ENCODE measurements at regions not wholly inside any gene's neighbourhood (a gene's known extent, or its start where the extent isn't known, plus 50 kb on each side); places are given as distances from the start of the nearest gene placed in this dataset.

GRCh38 chr4:149296503-149296902 lies 519.1 kb downstream of the IQCM start:
- Histone ChIP-seq H3K9ac (ENCODE audit: low read depth, low read length) (no peak overlapping the region), H3K36me3 (ENCODE audit: insufficient read depth, low read length) (no peaks in the 10 kb centered on the region), H3K27me3 (ENCODE audit: insufficient read depth, low read length) (no peaks in the 10 kb centered on the region), H3K4me3 (ENCODE audit: low read length) (no peak overlapping the region), H3K27ac (ENCODE audit: low read depth, low read length) (no peak overlapping the region), H3K4me1 (ENCODE audit: insufficient read depth, low read length) (no peaks in the 10 kb centered on the region), H3K9me3 (ENCODE audit: insufficient read depth, low read depth, low read length) (no peaks in the 10 kb centered on the region)
- WGBS: 89% methylated on average over 1 of the region's 1 CpG

GRCh38 chr4:149296084-149296483 lies 519.6 kb downstream of the IQCM start:
- Histone ChIP-seq H3K36me3 (ENCODE audit: insufficient read depth, low read length) (no peaks in the 10 kb centered on the region), H3K27me3 (ENCODE audit: insufficient read depth, low read length) (no peaks in the 10 kb centered on the region), H3K4me3 (ENCODE audit: low read length) (no peak overlapping the region), H3K4me1 (ENCODE audit: insufficient read depth, low read length) (no peaks in the 10 kb centered on the region), H3K9me3 (ENCODE audit: insufficient read depth, low read depth, low read length) (no peaks in the 10 kb centered on the region), H3K9ac (ENCODE audit: low read depth, low read length) (no peak overlapping the region), H3K27ac (ENCODE audit: low read depth, low read length) (no peak overlapping the region)
- WGBS: 83% methylated on average over 1 of the region's 1 CpG

GRCh38 chr4:149294601-149295000 lies 521.0 kb downstream of the IQCM start:
- H3K36me3 ChIP-seq (ENCODE audit: insufficient read depth, low read length): no peaks in the 10 kb centered on the region
- 93% methylated on average over 1 of the region's 1 CpG for WGBS
- H3K27ac ChIP-seq (ENCODE audit: low read depth, low read length): no peak overlapping the region
- no peaks in the 10 kb centered on the region for H3K27me3 ChIP-seq (ENCODE audit: insufficient read depth, low read length)
- no peak overlapping the region for H3K9ac ChIP-seq (ENCODE audit: low read depth, low read length)
- no peaks in the 10 kb centered on the region for H3K9me3 ChIP-seq (ENCODE audit: insufficient read depth, low read depth, low read length)
- H3K4me3 ChIP-seq (ENCODE audit: low read length): no peak overlapping the region
- H3K4me1 ChIP-seq (ENCODE audit: insufficient read depth, low read length): no peaks in the 10 kb centered on the region

GRCh38 chr4:149293046-149293649 lies 522.5 kb downstream of the IQCM start:
- H3K9ac ChIP-seq (ENCODE audit: low read depth, low read length): no peak overlapping the region
- no peaks in the 10 kb centered on the region for H3K27me3 ChIP-seq (ENCODE audit: insufficient read depth, low read length)
- WGBS: 92% methylated on average over 1 of the region's 1 CpG
- H3K36me3 ChIP-seq (ENCODE audit: insufficient read depth, low read length): no peaks in the 10 kb centered on the region
- H3K4me1 ChIP-seq (ENCODE audit: insufficient read depth, low read length): no peaks in the 10 kb centered on the region
- no peak overlapping the region for H3K27ac ChIP-seq (ENCODE audit: low read depth, low read length)
- no peak overlapping the region for H3K4me3 ChIP-seq (ENCODE audit: low read length)
- H3K9me3 ChIP-seq (ENCODE audit: insufficient read depth, low read depth, low read length): no peaks in the 10 kb centered on the region

GRCh38 chr4:149292425-149293007 lies 523.1 kb downstream of the IQCM start:
- no peaks in the 10 kb centered on the region for H3K36me3 ChIP-seq (ENCODE audit: insufficient read depth, low read length)
- H3K27me3 ChIP-seq (ENCODE audit: insufficient read depth, low read length): no peaks in the 10 kb centered on the region
- WGBS: 100% methylated on average over 1 of the region's 1 CpG
- H3K4me3 ChIP-seq (ENCODE audit: low read length): no peak overlapping the region
- H3K9me3 ChIP-seq (ENCODE audit: insufficient read depth, low read depth, low read length): no peaks in the 10 kb centered on the region
- no peak overlapping the region for H3K27ac ChIP-seq (ENCODE audit: low read depth, low read length)
- no peak overlapping the region for H3K9ac ChIP-seq (ENCODE audit: low read depth, low read length)
- H3K4me1 ChIP-seq (ENCODE audit: insufficient read depth, low read length): no peaks in the 10 kb centered on the region

- Histone ChIP-seq H3K36me3 (ENCODE audit: insufficient read depth, low read length) (no peaks in the 10 kb centered on the region), H3K9me3 (ENCODE audit: insufficient read depth, low read depth, low read length) (no peaks in the 10 kb centered on the region), H3K4me1 (ENCODE audit: insufficient read depth, low read length) (no peaks in the 10 kb centered on the region), H3K9ac (ENCODE audit: low read depth, low read length) (no peak overlapping the region), H3K4me3 (ENCODE audit: low read length) (no peak overlapping the region), H3K27ac (ENCODE audit: low read depth, low read length) (no peak overlapping the region), H3K27me3 (ENCODE audit: insufficient read depth, low read length) (no peaks in the 10 kb centered on the region)
- 89% methylated on average over 1 of the region's 1 CpG for WGBS
These were observed 524.2 kb downstream of the IQCM start for GRCh38 chr4:149291463-149291862.

GRCh38 chr4:149280806-149281205 lies 534.8 kb downstream of the IQCM start:
- Histone ChIP-seq H3K36me3 (ENCODE audit: insufficient read depth, low read length) (no peaks in the 10 kb centered on the region), H3K27me3 (ENCODE audit: insufficient read depth, low read length) (no peaks in the 10 kb centered on the region), H3K4me1 (ENCODE audit: insufficient read depth, low read length) (no peaks in the 10 kb centered on the region), H3K27ac (ENCODE audit: low read depth, low read length) (no peak overlapping the region), H3K4me3 (ENCODE audit: low read length) (no peak overlapping the region), H3K9ac (ENCODE audit: low read depth, low read length) (no peak overlapping the region), H3K9me3 (ENCODE audit: insufficient read depth, low read depth, low read length) (no peaks in the 10 kb centered on the region)
- 96% methylated on average over 2 of the region's 3 CpGs for WGBS

GRCh38 chr4:149279776-149280175 lies 535.9 kb downstream of the IQCM start:
- no peak overlapping the region for H3K4me3 ChIP-seq (ENCODE audit: low read length)
- 85% methylated on average over 4 of the region's 4 CpGs for WGBS
- no peaks in the 10 kb centered on the region for H3K27me3 ChIP-seq (ENCODE audit: insufficient read depth, low read length)
- no peaks in the 10 kb centered on the region for H3K36me3 ChIP-seq (ENCODE audit: insufficient read depth, low read length)
- no peaks in the 10 kb centered on the region for H3K9me3 ChIP-seq (ENCODE audit: insufficient read depth, low read depth, low read length)
- no peaks in the 10 kb centered on the region for H3K4me1 ChIP-seq (ENCODE audit: insufficient read depth, low read length)
- H3K9ac ChIP-seq (ENCODE audit: low read depth, low read length): no peak overlapping the region
- H3K27ac ChIP-seq (ENCODE audit: low read depth, low read length): no peak overlapping the region

GRCh38 chr4:149279331-149279730 lies 536.3 kb downstream of the IQCM start:
- H3K9ac ChIP-seq (ENCODE audit: low read depth, low read length): no peak overlapping the region
- H3K27ac ChIP-seq (ENCODE audit: low read depth, low read length): no peak overlapping the region
- WGBS: 95% methylated on average over 7 of the region's 7 CpGs
- no peak overlapping the region for H3K4me3 ChIP-seq (ENCODE audit: low read length)
- no peaks in the 10 kb centered on the region for H3K27me3 ChIP-seq (ENCODE audit: insufficient read depth, low read length)
- no peaks in the 10 kb centered on the region for H3K36me3 ChIP-seq (ENCODE audit: insufficient read depth, low read length)
- H3K9me3 ChIP-seq (ENCODE audit: insufficient read depth, low read depth, low read length): no peaks in the 10 kb centered on the region
- H3K4me1 ChIP-seq (ENCODE audit: insufficient read depth, low read length): no peaks in the 10 kb centered on the region

GRCh38 chr4:149277705-149278104 lies 537.9 kb downstream of the IQCM start:
- Histone ChIP-seq H3K9ac (ENCODE audit: low read depth, low read length) (no peak overlapping the region), H3K36me3 (ENCODE audit: insufficient read depth, low read length) (no peaks in the 10 kb centered on the region), H3K27me3 (ENCODE audit: insufficient read depth, low read length) (no peaks in the 10 kb centered on the region), H3K4me1 (ENCODE audit: insufficient read depth, low read length) (no peaks in the 10 kb centered on the region), H3K4me3 (ENCODE audit: low read length) (no peak overlapping the region), H3K27ac (ENCODE audit: low read depth, low read length) (no peak overlapping the region), H3K9me3 (ENCODE audit: insufficient read depth, low read depth, low read length) (no peaks in the 10 kb centered on the region)
- 78% methylated on average over 1 of the region's 2 CpGs for WGBS

GRCh38 chr4:149269835-149270234 lies 545.8 kb downstream of the IQCM start:
- 96% methylated on average over 1 of the region's 1 CpG for WGBS
- Histone ChIP-seq H3K9ac (ENCODE audit: low read depth, low read length) (no peak overlapping the region), H3K4me3 (ENCODE audit: low read length) (no peak overlapping the region), H3K4me1 (ENCODE audit: insufficient read depth, low read length) (no peaks in the 10 kb centered on the region), H3K9me3 (ENCODE audit: insufficient read depth, low read depth, low read length) (no peaks in the 10 kb centered on the region), H3K27me3 (ENCODE audit: insufficient read depth, low read length) (no peaks in the 10 kb centered on the region), H3K36me3 (ENCODE audit: insufficient read depth, low read length) (no peaks in the 10 kb centered on the region), H3K27ac (ENCODE audit: low read depth, low read length) (no peak overlapping the region)

- H3K9me3 ChIP-seq (ENCODE audit: insufficient read depth, low read depth, low read length): no peaks in the 10 kb centered on the region
- 100% methylated on average over 2 of the region's 3 CpGs for WGBS
- H3K27me3 ChIP-seq (ENCODE audit: insufficient read depth, low read length): no peaks in the 10 kb centered on the region
- no peaks in the 10 kb centered on the region for H3K4me1 ChIP-seq (ENCODE audit: insufficient read depth, low read length)
- H3K9ac ChIP-seq (ENCODE audit: low read depth, low read length): no peak overlapping the region
- no peak overlapping the region for H3K4me3 ChIP-seq (ENCODE audit: low read length)
- H3K36me3 ChIP-seq (ENCODE audit: insufficient read depth, low read length): no peaks in the 10 kb centered on the region
- H3K27ac ChIP-seq (ENCODE audit: low read depth, low read length): no peak overlapping the region
These were observed 549.3 kb downstream of the IQCM start for GRCh38 chr4:149266301-149266700.
